ENCODE measurements at regions not wholly inside any gene's neighbourhood (a gene's known extent, or its start where the extent isn't known, plus 50 kb on each side); places are given as distances from the start of the nearest gene placed in this dataset. TPM values are rescaled to one million over a fixed set of nuclear protein-coding genes. Genes with fewer than 3 reads are reported as not detected.

Small RNAs in the stretch of these regions (small RNA-seq; reads per million reads assigned to genes)
- not detected for gene RNA5SP306 (ENCODE audit: insufficient read depth)
- gene RNU6-632P (ENCODE audit: insufficient read depth) = not detected
